Breast epithelium (tissue), 4 donors: ENCODE measurements at regions not wholly inside any gene's neighbourhood (a gene's known extent, or its start where the extent isn't known, plus 50 kb on each side); places are given as distances from the start of the nearest gene placed in this dataset.

Experiments used
- DNase-seq, 2 donors: peaks; one replicate each; pipeline ENCODE4 v3.0.0-alpha.2; 2019; ENCODE audit warnings: low spot score in 2 of 2
- H3K27ac ChIP-seq, 2 donors: fragments of 200-600 bp; sonication (generic) in 1 of 2; one replicate each; pipeline ENCODE4 v1.5.1; 2016 to 2019; ENCODE audit warnings: mild to moderate bottlenecking in 1 of 2
- H3K27me3 ChIP-seq, 2 donors: fragments of 200-600 bp; sonication (generic) in 1 of 2; one replicate each; pipeline versions ENCODE4 v1.5.1 to v1.6.0; 2017 to 2019; ENCODE audit warnings: control low read depth in 1 of 2, mild to moderate bottlenecking in 1 of 2
- H3K36me3 ChIP-seq: fragments of 200-600 bp; one replicate; pipeline ENCODE4 v1.5.1; 2019
- H3K4me1 ChIP-seq, 2 donors: fragments of 200-600 bp; sonication (generic); one replicate each; pipeline ENCODE4 v1.5.1; 2016 to 2019; ENCODE audit warnings: control low read depth in 1 of 2
- H3K4me3 ChIP-seq, 3 donors: fragments of 200-600 bp; sonication (generic); 1 replicate in 2 of 3; 2 replicates in 1 of 3; pipeline ENCODE4 v1.5.1; 2016 to 2019; ENCODE audit warnings: mild to moderate bottlenecking in 3 of 3, moderate library complexity in 2 of 3
- H3K9me3 ChIP-seq, 2 donors: fragments of 200-600 bp; sonication (generic) in 1 of 2; one replicate each; pipeline ENCODE4 v1.5.1; 2016 to 2019; ENCODE audit warnings: control low read depth in 1 of 2
- POLR2A ChIP-seq: fragments of 450-650 bp; IDR thresholded peaks from one replicate; pipeline ENCODE4 v1.6.1; 2016; ENCODE audit warnings: antibody characterized with exemption, mild to moderate bottlenecking, moderate library complexity
- POLR2AphosphoS5 ChIP-seq, 3 donors: sonication (generic); formaldehyde crosslinking; IDR thresholded peaks; one replicate each; pipeline ENCODE4 v1.6.1; 2017; ENCODE audit warnings: antibody characterized with exemption in 3 of 3
- intact Hi-C: fragments of 100-400 bp; cut with DNase I; formaldehyde crosslinking; loops from one replicate; pipeline ENCODE4 v1.15.1; 2023; ENCODE audit warnings: low total_unique reads
- TF ChIP-seq, protein P1 (sequence below), 3 donors: fragments of 450-650 bp; IDR thresholded peaks; one replicate each; pipeline ENCODE4 v1.5.1; 2016 to 2017; ENCODE audit warnings: antibody characterized with exemption in 3 of 3, mild to moderate bottlenecking in 3 of 3, moderate library complexity in 3 of 3

GRCh38 chr3:176286476-176287085, 910.7 kb downstream of the TBL1XR1 start:
- intact Hi-C loops = no loop called here
- no peak overlapping the region for H3K27ac ChIP-seq
- no peaks in the 10 kb centered on the region for H3K4me1 ChIP-seq
- TF ChIP-seq POLR2A = no peak
- H3K9me3 ChIP-seq = no peaks in the 10 kb centered on the region
- H3K36me3 ChIP-seq = no peaks in the 10 kb centered on the region
- H3K4me3 ChIP-seq = no peak overlapping the region
- no peak for DNase-seq
- no peaks in the 10 kb centered on the region for H3K27me3 ChIP-seq

- TF ChIP-seq, protein P1, sequence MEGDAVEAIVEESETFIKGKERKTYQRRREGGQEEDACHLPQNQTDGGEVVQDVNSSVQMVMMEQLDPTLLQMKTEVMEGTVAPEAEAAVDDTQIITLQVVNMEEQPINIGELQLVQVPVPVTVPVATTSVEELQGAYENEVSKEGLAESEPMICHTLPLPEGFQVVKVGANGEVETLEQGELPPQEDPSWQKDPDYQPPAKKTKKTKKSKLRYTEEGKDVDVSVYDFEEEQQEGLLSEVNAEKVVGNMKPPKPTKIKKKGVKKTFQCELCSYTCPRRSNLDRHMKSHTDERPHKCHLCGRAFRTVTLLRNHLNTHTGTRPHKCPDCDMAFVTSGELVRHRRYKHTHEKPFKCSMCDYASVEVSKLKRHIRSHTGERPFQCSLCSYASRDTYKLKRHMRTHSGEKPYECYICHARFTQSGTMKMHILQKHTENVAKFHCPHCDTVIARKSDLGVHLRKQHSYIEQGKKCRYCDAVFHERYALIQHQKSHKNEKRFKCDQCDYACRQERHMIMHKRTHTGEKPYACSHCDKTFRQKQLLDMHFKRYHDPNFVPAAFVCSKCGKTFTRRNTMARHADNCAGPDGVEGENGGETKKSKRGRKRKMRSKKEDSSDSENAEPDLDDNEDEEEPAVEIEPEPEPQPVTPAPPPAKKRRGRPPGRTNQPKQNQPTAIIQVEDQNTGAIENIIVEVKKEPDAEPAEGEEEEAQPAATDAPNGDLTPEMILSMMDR (IDR thresholded peaks at IDR 0.05) = no peak
- TF ChIP-seq POLR2A (no peak), POLR2AphosphoS5 (IDR thresholded peaks at IDR 0.05) (no peak)
- H3K9me3 ChIP-seq = no peaks in the 10 kb centered on the region
- H3K27me3 ChIP-seq = no peaks in the 10 kb centered on the region
- intact Hi-C loops = loop anchor here (10.0 kb wide), 1 partner anchor 1599 kb away; no protein-coding TSS in a partner anchor
- no peak overlapping the region for H3K27ac ChIP-seq
- no peaks in the 10 kb centered on the region for H3K36me3 ChIP-seq
- DNase-seq = no peak
- H3K4me3 ChIP-seq = no peak overlapping the region
- no peaks in the 10 kb centered on the region for H3K4me1 ChIP-seq
Observed at GRCh38 chr3:176275538-176275937, 921.7 kb downstream of the TBL1XR1 start.

GRCh38 chr3:176275113-176275512, 922.2 kb downstream of the TBL1XR1 start:
- Histone ChIP-seq H3K27ac (no peak overlapping the region), H3K4me3 (no peak overlapping the region), H3K36me3 (no peaks in the 10 kb centered on the region), H3K9me3 (no peaks in the 10 kb centered on the region), H3K27me3 (no peaks in the 10 kb centered on the region), H3K4me1 (no peaks in the 10 kb centered on the region)
- no peak for DNase-seq
- intact Hi-C loops = loop anchor here (10.0 kb wide), 1 partner anchor 1600 kb away; no protein-coding TSS in a partner anchor
- TF ChIP-seq, protein P1 (IDR thresholded peaks at IDR 0.05) = no peak
- TF ChIP-seq POLR2AphosphoS5 (IDR thresholded peaks at IDR 0.05) (no peak), POLR2A (no peak)

DNA sequence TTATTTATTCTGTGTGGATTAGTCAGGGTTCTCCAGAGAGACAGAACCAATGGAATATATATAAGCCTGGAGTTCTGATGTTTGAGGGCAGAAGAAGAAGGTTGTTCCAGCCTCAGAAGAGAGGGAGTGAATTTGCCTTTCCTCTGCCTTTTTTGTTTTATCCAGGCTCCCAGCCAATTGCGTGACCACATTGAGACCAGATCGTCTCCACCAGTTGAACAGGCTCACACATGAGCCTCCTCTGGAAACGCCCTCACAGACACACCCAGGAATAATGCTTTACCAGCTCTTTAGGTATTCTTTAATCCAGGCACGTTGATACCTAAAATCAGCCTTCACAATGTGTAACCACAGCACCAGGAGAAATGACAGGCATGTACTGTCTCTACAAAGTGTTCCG, 923.1 kb downstream of the TBL1XR1 start:
- no peak for DNase-seq
- no peaks in the 10 kb centered on the region for H3K36me3 ChIP-seq
- no peak overlapping the region for H3K27ac ChIP-seq
- no peaks in the 10 kb centered on the region for H3K27me3 ChIP-seq
- intact Hi-C loops = loop anchor here (10.0 kb wide), 1 partner anchor 1601 kb away; no protein-coding TSS in a partner anchor
- TF ChIP-seq, protein P1 (IDR thresholded peaks at IDR 0.05) = no peak
- TF ChIP-seq POLR2A (no peak), POLR2AphosphoS5 (IDR thresholded peaks at IDR 0.05) (no peak)
- H3K9me3 ChIP-seq = no peaks in the 10 kb centered on the region
- no peak overlapping the region for H3K4me3 ChIP-seq
- H3K4me1 ChIP-seq = no peaks in the 10 kb centered on the region

- no peak overlapping the region for H3K27ac ChIP-seq
- H3K27me3 ChIP-seq = no peaks in the 10 kb centered on the region
- DNase-seq = no peak
- intact Hi-C loops = no loop called here
- TF ChIP-seq, protein P1 (IDR thresholded peaks at IDR 0.05) = no peak
- TF ChIP-seq POLR2A (no peak), POLR2AphosphoS5 (IDR thresholded peaks at IDR 0.05) (no peak)
- H3K9me3 ChIP-seq = peaks cover 6 to 7% of the 10 kb centered on the region in 2 donors
- no peak overlapping the region for H3K4me3 ChIP-seq
- H3K36me3 ChIP-seq = no peaks in the 10 kb centered on the region
- H3K4me1 ChIP-seq = no peaks in the 10 kb centered on the region
Observed at GRCh38 chr3:176262071-176262470, 935.2 kb downstream of the TBL1XR1 start.
